ENCODE measurements at regions not wholly inside any gene's neighbourhood (a gene's known extent, or its start where the extent isn't known, plus 50 kb on each side); places are given as distances from the start of the nearest gene placed in this dataset.

DNA sequence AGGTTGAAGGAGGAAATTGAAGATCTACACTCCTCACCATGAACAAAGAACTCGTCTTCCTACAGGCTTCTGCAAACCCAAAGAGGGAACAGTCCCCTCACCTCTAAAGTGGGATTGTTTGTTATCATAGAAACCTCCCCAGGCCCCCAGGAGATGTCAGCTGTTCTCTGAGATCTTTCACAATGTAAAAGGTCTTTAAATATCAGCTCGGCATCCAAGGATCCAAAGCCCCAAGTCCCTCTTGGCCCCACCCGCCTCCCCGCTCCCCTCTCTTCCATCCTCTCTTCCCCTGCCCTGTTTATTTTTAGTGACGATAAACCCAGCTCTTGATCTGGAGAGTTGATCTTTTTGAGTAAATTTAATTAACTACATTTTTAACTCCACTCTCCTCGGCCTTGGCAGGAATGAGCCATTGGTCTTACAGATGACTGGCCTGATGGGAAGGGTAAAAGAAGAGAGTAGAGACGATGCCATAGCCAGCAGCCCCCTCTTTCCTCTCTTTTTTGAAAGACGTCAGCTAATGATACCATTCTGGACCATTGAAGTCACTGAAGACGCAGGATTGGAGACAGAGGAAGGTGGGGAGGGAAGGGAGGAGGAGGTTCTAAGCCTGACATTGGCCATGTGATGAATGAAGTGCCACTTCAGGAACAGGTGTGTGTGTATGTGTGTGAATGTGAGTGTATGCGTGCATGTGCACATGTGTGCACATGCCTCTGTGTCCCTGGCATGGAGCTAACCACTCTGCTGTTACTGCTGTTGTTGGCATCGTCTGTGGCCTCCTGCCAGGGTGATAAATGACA lies 521.8 kb downstream of the NTRK3 start:
- no peak for TF ChIP-seq POLR2A (IDR thresholded peaks at IDR 0.05; ENCODE audit: low read length)
- TF ChIP-seq GATA1 (IDR thresholded peaks at IDR 0.05; ENCODE audit: low read depth, low read length), result no peak
